OCI-M2 (cell line): ENCODE measurements at regions not wholly inside any gene's neighbourhood (a gene's known extent, or its start where the extent isn't known, plus 50 kb on each side); places are given as distances from the start of the nearest gene placed in this dataset.

Source experiments
- DNase-seq: peaks from one replicate; lab custom pipeline; 2025; ENCODE audit not compliant: unreplicated experiment; lab: John Stamatoyannopoulos, UW

DNA sequence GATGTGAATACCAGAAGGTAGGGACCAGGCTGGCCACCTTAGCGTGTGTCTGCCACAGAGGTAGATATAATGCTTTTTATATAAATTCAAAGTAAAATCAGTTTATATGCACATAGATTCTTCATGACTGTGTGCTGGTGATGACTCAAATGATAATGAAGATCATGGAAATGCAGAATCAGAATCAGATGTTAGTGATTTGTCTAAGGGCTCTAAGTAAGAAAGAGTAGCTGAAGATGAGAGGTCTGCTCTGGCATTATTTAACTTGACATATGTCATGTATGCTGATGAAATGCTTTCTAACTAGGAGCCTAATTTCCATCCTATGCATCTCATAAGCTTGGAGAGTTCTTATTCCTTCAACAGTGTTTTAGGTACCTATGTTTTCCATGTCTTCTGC, 50.3 kb upstream of the DPH6 start:
- DNase-seq = no peak

- no peak for DNase-seq
Measured at GRCh38 chr15:35602836-35603235, 56.9 kb upstream of the DPH6 start.

DNA sequence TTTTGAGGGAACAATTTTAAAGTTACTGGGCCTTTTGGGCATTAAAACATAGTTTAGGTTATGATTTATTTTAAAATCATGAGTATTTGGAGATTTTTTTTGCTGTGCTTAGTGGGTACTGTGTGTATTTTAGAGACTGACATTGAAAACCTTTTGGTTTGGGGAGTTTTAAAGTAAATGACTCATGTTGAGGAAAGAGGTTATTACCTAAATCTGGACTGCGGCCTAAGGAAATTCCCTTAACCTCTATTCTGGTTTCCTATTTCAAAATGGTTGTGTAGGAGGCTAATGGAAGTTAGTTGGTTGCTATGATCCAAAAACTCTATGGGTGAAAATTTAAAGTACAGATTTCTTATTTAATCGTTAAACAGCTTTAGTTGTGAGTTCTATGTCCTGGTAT, 57.3 kb upstream of the DPH6 start:
- DNase-seq = no peak

DNA sequence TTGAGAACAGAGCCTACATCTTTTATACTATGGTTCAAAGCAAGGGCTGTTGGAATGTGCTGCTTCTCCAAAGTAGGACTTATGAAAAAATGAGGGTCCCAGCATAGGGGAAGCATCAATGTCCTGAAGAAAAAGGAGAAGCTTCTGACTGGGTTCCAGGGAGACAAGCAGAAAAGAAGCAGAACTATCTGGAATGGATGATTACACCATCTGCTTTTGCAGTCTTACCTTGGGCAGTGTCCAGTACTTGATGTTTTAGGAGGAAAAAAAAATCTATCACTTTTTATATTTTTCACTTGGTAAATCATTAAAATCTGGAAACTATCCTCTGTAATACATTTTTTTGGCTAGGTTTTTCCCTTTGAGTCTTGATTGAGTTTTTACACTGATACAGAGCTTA, 57.9 kb upstream of the DPH6 start:
- no peak for DNase-seq

GRCh38 chr15:35605764-35606449, 59.9 kb upstream of the DPH6 start:
- no peak for DNase-seq

DNA sequence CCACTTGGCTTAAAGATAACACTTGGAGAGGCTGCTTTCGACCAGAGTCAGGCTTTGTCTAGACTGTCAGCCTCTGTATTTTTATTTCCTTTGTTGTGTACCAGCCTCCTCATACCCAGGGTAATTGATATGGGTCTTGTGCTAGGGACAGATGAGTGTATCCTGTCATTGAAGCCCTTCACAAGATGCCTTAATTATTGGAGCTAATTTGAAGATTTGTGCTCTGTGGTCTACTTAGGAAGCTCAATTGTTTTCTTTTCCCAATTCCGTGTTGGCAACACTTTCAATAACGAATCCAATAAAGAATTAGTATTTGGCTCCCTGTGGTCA, 60.5 kb upstream of the DPH6 start:
- no peak for DNase-seq

GRCh38 chr15:35616498-35617271, 70.7 kb upstream of the DPH6 start:
- no peak for DNase-seq

DNA sequence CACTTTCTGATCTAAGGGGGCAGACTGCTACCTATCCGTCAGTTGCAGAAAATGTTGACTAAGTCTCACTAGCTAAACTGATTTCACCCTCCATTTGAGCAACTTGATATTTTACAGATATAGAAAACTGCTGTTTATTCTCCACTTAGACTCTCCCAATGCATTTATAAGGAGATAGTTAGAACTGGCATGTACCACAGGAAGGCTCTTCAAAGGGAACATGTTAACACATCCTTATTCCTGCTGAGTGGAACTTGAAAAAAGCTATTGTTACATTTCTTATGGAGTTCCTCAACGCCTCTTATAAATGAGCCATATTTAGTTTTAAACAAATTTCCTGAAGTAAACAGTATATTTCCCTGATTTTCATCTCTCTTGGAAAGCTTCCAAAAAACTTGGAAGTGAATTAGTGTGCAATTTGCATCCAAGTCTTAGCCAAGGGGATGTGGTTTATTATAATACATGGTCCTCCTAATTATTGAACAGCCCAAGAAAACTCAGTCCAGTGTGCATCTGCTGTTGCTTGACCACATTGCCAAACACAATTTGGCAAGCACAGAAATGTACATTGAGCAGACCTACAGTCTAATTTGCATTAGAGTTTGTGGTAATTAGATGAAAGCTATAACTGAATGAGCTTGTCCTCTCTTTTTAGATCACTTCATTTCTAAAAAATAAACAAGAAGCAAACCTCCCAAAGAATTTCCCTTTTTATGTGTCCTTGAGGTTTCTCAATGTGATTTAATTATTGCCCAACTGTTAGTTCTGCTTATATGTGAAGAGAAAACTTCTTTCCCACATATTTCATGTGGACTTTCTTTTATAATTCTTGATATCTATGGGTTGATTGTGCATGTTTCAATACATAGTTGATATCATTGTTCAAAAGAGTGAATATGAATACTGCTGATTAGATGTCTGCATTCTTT, 72.6 kb upstream of the DPH6 start:
- no peak for DNase-seq

DNA sequence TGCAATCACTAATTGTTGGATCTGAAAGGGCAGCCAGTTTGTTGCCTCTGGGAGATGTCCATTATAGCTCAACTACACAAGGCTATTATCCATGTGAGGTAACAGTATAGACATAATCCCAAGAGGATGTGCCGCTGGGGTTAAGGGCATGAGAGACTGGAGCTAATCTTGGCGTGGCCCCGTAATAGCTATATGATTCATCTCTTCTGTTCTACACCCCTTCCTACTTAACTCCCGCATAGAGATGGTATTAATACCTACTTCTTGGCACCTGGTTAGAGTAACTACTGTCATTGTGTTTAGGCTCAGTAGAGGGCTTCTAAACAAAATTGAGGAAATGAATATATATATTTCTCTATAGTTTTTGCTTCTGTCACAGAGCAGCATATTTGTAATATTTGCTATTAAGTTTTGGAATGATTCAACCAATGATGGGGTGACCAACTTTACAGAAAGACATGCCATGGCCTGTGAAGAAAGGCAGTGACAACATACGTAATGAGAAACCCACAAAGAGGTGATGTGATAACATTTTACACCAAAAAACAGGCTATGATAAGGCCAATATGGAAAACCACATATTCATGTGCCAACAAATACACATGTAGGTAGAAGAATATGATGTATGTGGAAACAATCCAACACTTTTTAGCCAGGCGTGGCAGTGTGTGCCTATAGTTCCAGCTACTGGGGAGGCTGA, 76.8 kb upstream of the DPH6 start:
- DNase-seq = no peak

DNA sequence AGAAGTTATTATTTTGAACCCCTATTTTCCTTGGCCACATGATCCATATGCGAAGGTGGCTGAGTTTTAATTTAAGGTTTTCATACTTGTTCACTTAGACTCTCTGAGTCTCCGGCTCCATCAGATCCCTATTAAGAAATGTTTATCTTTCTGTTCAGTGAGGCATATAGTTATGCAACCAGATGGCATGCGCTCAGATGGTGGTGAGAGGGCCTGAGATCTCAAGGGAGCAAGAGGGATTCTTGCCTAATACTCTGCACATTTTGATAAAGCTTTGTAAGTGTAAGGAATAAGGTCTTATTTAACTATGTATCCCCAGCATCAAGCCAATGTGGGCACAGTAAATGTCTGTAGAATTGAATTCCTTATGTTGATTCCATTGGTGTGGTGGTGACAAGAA, 78.9 kb upstream of the DPH6 start:
- no peak for DNase-seq

DNA sequence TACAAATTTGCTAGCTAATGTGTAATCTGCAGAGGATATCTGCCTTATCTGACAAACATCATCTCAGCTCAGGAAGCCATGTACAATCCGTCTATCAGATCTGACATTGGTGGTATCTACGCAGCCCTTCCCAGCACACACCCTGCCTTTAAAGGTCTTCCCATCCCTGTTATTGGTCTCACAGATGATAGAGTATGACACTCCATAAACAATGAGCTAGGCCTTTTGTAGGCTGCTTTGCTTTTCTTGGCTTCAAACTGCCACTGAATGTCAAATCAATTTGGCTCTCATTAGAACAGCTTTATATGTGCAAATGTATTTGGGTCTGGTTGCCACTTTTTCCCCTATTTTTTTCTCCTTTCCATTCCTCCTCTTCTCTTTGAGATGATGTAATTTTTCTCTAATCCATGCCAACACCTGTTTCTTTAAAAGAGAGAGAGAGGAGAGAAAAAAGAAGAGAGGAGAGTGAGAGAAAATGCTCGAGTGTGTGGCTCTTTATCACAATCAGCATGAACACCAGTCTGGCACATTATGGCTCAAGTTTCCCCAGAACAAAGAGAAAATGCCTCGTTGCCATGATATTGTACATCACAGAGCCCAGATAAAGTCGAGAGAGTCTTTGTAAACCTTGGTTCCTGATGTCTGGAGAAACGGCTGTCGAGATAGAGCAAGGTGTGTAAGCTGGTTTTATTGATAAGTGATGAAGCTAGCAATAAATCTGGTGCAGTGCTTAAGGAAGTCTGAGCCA, 80.8 kb upstream of the DPH6 start:
- no peak for DNase-seq

DNA sequence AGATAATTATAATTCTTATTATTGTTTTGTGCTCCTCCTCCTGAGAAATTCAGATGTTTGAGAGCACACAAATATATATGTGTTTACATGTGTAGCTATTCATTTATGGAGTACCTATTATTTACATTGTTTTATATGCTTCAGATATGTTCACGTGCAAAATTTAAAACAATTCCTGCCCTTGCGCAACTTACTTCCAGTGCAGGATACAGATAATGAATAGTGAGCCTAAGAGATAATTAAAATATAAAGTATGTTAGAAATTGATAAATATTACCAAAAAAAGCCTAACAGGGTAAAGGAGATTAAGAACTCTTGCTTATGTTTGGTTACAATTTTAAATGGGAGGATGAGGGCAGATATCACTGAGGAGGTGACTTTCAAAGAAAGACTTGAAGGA, 81.7 kb upstream of the DPH6 start:
- DNase-seq = no peak

GRCh38 chr15:35629766-35630165, 83.8 kb upstream of the DPH6 start:
- DNase-seq = no peak

DNA sequence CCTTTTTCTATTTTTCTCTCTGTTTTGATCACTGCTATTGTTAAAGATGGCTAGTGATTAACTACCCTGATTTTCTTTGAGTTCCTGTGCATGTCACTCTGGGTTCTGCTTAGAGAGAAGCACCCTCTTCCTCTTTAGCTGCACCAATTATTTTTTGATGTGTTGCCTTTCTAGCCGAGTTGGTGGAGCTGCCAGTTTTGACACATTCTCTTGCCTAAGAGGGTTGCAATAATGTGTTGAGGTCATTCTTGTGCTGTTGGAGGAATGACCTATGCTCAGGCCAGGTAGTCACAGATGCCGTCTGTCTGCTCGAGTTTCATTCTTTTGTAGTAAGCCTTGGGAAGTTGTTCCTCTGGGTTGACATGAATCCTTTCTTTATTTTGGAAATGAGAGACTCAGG, 84.6 kb upstream of the DPH6 start:
- DNase-seq = no peak

DNA sequence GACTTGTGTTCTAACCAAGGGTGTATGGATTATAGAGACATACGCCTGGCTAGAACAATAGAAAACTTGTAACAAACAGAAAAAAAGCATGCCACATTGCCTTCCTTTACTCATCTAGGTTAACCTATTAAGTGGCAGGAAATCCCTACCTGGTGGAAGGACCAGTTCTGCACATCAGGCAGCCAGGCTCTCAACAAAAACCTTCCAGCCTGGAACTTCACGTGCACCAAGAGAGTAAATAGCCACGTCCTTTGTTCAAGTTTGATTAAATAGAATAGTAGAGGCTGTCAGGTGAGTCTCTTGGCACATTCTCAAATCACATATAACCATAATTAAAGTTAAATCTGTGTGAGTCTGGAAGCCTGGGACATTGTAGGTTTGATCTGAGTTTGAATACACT, 85.0 kb upstream of the DPH6 start:
- DNase-seq = no peak

DNA sequence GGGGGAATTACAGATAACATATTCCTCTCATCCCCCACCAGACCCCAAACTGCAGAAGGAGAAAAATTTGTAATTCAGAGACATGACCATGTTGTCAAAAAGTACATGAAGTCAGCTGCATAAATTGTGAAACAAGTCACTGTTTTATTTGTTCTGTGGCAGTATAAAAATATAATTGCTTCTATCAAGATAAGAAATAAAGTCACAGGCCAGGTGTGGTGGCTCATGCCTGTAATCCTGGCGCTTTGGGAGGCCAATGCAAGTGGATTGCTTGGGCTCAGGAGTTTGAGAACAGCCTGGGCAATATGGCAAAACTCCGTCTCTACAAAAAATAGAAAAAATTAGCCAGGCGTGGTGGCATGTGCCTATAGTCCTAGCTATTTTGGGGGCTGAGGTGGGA, 87.7 kb upstream of the DPH6 start:
- no peak for DNase-seq

- DNase-seq = no peak
Measured at GRCh38 chr15:35646790-35647189, 100.8 kb upstream of the DPH6 start.

DNA sequence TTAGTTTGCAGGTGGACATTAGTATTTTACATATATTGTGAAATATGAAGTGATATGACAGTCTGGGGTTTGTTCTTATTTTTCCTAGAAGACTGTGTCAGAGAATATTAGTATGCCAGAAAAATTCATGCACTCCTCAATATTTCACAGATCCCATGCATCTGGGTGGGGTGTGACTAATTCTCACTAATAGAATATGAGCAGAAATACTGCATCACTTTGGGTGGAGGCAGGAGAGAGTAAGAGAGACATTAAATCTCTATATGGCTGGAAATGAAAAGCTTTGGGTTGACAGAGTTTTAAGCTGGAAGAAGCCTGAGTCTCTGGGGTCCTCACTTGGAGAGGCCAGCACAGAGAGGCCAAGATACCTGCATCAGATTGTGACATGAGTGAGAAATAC, 101.3 kb upstream of the DPH6 start:
- DNase-seq = no peak

DNA sequence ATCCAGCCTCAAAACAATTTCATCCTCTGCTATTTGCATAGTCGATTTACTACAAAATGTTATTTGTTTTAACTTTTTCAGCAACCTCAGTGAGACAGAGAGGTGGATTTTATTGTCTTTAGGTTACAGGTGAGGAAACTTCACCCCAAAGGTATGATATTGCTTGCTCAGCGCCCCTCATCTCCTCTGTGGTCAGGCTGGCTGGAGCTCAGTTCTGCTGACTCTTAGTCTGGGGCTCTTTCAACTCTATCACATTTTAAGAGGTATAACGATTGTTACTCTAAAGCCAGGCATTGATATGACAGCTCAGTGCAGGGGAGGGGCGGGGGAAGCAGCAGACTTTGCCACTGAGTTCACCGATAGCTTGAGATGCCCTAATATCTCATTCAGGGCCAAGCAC, 103.0 kb upstream of the DPH6 start:
- DNase-seq = no peak

- no peak for DNase-seq
Measured at GRCh38 chr15:35649575-35649974, 103.6 kb upstream of the DPH6 start.

GRCh38 chr15:35654332-35654731, 108.4 kb upstream of the DPH6 start:
- DNase-seq = no peak
